ENCODE measurements at regions not wholly inside any gene's neighbourhood (a gene's known extent, or its start where the extent isn't known, plus 50 kb on each side); places are given as distances from the start of the nearest gene placed in this dataset.

DNA sequence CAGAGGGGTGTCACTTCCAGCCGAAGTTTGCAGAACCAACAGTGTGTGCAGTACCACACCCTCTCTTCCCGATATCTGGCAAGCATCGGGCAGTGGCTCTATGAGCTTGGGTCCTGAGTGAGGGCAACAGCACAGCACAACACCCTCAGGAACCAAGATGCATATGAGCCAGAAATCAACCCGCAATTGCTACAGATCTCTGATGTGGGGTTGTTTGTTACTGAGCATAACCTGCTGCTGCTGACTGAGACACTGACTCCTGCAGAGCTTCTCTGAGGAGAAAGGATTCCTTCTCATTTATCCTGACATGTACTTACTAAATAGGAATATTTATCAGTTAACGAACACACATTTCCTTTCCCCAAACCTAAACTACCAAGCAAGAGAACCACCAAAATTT, 218.3 kb downstream of the RBFOX3 start:
- TF ChIP-seq, protein P1, sequence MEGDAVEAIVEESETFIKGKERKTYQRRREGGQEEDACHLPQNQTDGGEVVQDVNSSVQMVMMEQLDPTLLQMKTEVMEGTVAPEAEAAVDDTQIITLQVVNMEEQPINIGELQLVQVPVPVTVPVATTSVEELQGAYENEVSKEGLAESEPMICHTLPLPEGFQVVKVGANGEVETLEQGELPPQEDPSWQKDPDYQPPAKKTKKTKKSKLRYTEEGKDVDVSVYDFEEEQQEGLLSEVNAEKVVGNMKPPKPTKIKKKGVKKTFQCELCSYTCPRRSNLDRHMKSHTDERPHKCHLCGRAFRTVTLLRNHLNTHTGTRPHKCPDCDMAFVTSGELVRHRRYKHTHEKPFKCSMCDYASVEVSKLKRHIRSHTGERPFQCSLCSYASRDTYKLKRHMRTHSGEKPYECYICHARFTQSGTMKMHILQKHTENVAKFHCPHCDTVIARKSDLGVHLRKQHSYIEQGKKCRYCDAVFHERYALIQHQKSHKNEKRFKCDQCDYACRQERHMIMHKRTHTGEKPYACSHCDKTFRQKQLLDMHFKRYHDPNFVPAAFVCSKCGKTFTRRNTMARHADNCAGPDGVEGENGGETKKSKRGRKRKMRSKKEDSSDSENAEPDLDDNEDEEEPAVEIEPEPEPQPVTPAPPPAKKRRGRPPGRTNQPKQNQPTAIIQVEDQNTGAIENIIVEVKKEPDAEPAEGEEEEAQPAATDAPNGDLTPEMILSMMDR (conservative IDR thresholded peaks at IDR 0.05; ENCODE audit: low read depth, low read length), result no peak
- DNase-seq (ENCODE audit: low read depth), result no peak
- H3K4me3 ChIP-seq (ENCODE audit: low read depth, low read length), result no peak overlapping the region

DNA sequence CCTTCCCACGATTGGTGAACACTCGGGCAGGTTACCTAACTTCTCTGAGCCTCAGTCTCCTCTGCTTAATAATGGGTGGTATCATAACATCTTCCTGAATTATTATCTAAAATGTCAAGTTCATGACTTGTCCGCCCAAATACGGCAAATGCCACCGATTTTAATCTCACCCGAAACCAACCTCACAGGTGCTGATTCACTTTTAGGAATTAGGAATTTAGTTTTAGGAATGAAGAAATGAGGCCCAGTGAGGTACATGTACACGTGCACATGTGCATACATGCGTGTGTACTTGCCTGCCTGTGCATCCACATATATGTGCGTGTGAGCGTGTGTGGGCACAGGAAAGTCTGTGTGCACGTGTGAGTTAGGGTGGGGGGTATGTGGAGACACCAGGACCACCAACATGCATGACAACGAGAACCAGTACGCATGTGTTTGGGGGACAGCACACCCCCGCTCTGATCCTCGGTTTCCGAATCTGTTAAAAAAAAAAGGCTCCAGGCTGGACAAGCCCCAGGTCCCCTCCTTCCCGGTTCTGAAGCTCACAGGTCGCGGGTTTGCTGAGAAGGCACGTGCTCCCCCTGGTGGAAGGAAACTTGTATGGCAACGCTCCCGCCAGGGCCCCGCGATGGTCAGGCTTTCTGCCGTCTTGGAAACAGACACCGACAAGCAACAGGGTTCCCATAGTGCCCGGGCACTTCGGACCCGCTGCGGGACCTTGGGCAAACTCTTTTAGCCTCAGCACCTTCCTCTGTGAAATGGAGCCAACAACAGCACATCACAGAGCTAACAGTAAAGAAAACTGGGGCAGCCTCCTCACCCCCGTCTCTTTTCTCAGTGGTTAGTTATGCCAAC, 219.2 kb downstream of the RBFOX3 start:
- DNase-seq (ENCODE audit: low read depth), result no peak

DNA sequence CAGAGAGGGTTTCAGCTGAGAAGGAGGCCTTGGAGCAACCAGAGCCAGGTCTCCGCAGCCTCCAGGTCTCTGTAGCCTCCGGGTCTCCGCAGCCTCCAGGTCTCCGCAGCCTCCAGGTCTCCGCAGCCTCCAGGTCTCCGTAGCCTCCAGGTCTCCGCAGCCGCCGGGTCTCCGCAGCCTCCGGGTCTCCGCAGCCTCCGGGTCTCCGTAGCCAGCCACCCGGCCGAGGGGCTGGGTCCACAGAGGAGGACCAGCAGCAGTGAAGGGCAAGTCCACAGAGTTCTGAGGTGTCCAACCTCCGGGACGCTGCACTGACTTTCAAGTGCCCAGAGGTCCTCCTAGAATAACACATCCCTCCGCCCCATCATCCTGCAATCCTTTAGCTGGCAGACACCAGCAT, 221.0 kb downstream of the RBFOX3 start:
- no peak overlapping the region for H3K4me3 ChIP-seq (ENCODE audit: low read depth, low read length)
- TF ChIP-seq, protein P1 (conservative IDR thresholded peaks at IDR 0.05; ENCODE audit: low read depth, low read length), result no peak

More for the DNA sequence above, 219.2 kb downstream of the RBFOX3 start:
- no peak overlapping the region for H3K4me3 ChIP-seq (ENCODE audit: low read depth, low read length)
- TF ChIP-seq, protein P1 (conservative IDR thresholded peaks at IDR 0.05; ENCODE audit: low read depth, low read length), result peak; percentile 82

DNA sequence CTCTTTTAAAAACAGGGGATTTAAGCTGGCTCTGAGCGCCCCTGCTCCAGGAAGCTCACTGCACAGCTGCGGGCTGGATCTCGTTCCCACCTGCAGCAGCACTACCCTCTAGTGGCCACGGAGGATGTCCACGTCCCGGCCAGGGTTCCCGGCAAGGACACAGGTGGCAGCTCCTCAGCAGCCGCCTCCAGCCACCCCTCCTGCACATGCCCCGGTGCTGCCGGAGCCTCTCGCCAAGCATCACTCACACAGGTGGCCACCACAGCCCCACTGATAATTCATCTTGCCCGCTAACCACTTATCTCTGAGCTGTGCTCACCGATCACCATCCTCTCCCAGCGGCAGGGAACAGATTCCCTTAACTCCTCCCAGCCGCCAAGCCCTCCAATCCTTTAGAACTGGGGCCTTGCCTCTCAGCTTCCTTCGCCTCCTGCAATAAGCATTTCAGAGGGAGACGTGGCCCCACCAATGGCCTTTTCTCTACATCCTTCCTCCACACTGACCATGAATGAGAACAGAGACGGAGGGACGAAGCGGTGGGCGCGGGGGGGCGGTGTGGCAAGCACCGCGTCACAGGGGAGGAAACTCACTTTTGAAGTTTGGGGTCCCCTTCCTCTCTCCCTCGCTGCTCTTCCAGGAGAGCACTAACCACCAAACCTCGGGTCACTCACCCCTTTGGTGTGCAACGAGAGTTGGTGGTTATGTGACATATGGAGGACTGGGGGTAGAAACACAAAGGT, 222.1 kb downstream of the RBFOX3 start:
- TF ChIP-seq, protein P1 (conservative IDR thresholded peaks at IDR 0.05; ENCODE audit: low read depth, low read length), result peak; percentile 69
- DNase-seq (ENCODE audit: low read depth), result no peak
- no peak overlapping the region for H3K4me3 ChIP-seq (ENCODE audit: low read depth, low read length)

More for the DNA sequence above, 221.0 kb downstream of the RBFOX3 start:
- no peak for DNase-seq (ENCODE audit: low read depth)

DNA sequence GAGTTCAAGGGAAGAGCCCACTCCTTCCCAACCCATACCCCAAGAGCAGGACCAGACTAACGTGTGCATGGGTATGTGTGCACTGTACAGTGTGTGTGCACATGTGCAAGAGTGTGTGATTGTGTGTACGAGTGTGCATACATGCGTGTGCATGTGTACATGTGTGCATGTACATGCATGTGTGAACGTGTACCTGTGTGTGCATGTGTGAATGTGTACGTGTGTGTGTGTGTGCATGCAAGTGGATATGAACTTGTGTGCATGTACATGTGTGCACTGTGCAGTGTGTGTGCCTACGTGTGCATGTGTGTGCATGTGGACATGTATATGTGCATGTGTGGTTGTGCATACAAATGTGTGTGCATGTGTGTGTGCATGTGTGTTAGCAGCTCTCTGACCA, 223.1 kb downstream of the RBFOX3 start:
- TF ChIP-seq, protein P1 (conservative IDR thresholded peaks at IDR 0.05; ENCODE audit: low read depth, low read length), result no peak
- no peak overlapping the region for H3K4me3 ChIP-seq (ENCODE audit: low read depth, low read length)
- no peak for DNase-seq (ENCODE audit: low read depth)

DNA sequence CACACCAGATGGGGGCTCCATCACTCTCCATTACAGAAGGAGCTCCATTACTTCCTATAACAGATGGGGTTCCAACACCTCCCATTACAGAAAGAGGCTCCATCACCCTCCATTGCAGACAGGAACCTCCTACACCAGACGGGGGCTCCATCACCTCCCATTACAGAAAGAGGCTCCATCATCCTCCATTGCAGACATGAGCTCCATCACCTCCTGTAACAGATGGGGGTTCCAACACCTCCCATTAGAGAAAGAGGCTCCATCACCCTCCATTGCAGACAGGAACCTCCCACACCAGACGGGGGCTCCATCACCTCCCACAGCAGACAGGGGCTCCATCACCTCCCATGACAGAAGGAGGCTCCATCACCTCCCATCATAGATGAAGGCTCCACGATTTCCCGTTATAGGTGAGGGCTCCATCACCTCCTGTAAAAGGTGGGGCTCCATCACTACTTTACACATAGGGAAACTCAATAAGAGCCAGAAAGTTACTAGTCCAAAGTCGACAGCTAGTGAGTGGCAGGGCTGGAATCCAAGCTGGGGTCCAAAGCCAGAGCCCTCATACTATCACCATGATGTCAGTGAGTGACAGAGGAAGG, 224.8 kb downstream of the RBFOX3 start:
- no peak overlapping the region for H3K4me3 ChIP-seq (ENCODE audit: low read depth, low read length)
- TF ChIP-seq, protein P1 (conservative IDR thresholded peaks at IDR 0.05; ENCODE audit: low read depth, low read length), result no peak
- DNase-seq (ENCODE audit: low read depth), result no peak

Data from epithelial cell of proximal tubule (primary cell).